ENCODE measurements at regions not wholly inside any gene's neighbourhood (a gene's known extent, or its start where the extent isn't known, plus 50 kb on each side); places are given as distances from the start of the nearest gene placed in this dataset.

DNA sequence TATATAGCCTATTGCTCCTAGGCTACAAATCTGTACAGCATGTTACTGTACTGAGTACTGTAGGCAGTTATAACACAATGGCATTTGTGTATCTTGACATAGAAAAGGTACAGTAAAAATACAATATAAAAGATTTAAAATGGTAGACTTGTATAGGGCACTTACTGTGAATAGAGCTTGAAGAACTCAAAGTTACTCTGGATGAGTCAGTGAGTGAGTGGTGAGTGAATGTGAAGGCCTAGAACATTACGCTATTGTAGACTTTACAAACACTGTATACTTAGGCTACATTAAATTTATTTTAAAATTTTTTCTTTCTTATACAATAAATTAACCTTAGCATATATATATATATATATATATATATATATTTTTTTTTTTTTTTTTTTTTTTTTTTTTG, 140.0 kb upstream of the UBE2E1 start:
- DNase-seq: no peak

- no peak for DNase-seq
Measured at GRCh38 chr3:23666818-23667217, 138.9 kb upstream of the UBE2E1 start.

DNA sequence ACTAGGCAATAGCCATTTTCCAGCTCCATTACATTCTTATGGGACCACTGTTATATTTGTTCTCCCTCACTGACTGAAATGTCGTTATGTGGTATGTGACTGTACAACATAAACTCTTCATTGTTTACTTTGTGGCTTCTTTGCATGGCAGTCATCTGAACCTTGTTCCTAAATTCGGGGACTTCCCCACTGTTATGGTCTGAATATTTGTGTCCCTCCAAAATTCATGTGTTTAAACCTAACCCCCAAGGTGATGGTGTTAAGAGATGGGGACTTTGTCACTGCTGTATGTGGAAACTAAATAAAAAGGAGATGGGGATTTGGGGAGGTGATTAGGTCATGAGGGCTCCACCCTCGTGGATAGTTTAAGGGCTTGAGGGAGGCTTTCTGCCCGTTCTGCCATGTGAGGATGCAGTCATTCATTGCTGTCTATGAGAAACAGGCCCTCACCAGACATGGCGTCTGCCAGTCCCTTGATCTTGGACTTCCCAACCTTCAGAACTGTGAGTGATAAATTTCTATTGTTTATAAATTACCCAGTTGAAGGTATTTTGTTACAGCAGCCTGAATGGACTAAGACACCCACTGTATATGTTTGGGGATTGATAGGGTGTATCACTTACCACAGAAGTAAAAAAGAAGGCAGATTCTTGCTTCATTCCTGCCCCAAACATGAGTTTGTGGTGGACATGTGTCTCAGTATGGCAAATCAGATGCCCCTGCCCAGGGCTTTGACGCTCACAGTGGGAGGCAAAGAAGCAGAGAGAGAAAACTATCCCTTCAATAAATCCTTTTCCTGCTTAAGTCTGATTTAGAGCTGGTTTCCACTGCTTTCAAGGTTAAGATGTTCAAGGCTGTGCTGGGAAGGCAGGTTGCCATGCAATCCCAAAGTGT, 138.0 kb upstream of the UBE2E1 start:
- DNase-seq: no peak

DNA sequence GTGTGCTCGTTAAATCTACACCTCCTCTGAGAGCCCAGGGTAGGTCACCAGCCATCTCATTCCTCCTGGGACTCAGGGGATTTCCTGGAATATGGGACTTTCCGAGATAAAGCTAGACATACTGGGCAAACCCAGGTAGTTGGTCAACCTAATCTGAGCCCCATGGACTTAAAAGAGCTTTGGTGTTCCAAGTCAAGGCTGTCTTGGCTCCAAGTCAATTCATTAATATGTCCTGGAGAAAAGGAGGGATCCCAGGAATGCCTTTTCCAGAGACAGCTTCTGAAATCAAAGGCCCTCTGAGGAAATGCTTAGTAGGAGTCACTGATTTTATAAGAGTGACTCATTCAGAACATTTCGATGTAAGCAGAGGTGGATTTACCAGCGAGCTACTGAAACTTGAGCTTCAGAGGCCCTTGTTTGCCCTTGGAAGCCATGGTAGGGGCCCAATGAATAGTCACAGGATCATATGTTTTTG, 137.3 kb upstream of the UBE2E1 start:
- DNase-seq: no peak

DNA sequence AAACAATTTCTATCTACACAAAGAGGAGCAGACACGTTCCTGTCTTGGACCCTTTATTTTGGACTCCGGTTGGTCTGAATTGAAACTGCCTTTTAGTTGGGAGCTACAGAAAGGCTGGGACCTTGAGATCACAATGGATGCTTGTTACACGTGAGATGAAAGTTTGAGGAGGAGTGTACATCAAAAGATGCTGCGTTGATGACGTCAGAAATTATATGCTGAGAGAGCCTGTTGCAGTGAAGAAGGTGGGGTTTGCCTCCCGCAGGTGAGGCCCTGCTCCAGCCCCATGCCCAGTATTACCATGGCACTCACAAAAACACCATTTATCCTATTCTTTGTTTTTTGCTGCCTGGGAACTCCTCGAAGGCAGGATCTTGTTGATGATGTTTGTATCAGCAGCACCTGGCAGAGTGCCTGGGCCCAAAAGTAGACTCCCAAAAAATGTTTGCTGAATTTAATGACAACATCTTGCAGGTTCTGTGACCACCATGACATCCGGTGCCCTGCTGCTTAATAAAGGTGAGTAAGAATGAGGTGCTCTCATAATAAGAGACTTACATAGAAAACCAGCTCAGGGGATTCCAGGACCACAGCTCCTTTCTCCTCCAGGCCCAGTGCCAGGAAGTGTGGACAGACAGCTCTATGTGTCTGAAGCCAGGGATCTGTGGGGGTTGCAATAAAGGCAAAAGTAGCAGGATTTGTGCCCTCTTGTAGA, 136.1 kb upstream of the UBE2E1 start:
- no peak for DNase-seq

DNA sequence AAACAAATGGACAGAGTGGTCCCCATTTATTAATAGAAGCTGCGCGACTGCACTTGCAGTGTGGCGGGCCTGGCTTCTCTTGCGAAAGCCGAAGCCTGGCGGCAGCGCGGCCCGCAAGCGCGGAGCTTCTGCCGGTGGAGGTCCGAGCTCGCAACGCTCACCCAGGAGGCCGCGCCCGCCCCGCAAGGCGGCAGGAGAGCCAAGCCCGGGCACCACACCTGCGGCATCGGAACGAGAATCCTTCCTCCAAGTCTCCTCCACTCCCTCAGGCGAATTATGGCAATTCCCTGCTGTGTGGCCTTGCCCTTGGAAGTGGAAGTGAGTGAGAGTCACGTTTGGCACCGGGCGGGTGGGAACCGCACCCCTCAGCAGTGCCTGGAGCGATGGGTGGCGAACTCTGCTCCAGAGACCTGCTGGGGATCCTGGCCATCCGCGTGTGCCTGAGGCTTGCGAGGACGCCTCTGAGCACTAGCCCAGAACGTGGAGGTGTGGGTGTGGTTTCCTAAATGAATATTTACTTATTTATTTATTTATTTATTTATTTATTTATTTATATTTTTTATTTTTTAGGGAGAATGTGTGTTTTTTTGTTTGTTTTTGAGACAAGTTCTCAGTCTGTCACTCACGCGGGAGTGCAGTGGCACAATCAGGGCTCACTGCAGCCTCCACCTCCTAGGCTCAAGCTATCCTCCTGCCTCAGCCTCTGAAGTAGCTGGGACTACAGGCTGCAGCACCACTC, 133.7 kb upstream of the UBE2E1 start:
- no peak for DNase-seq

DNA sequence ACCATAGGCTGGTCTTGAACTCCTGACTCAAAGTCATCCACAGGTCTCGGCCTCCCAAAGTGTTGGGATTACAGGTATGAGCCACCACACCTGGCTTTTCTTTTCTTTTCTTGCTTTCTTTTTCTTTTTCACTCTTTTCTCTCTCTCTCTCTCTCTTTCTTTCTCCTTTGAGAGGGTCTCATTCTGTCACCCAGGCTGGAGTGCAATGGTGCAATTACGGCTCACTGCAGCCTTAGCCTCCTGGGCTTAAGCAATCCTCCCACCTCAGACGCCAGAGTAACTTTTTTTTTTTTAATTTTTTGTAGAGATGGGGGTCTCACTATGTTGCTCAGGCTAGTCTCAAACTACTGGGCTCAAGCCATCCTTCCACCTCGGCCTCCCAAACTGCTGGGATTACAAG, 133.1 kb upstream of the UBE2E1 start:
- DNase-seq: no peak

- no peak for DNase-seq
Measured at GRCh38 chr3:23675010-23675409, 130.7 kb upstream of the UBE2E1 start.

GRCh38 chr3:23676093-23676492, 129.7 kb upstream of the UBE2E1 start:
- no peak for DNase-seq

DNA sequence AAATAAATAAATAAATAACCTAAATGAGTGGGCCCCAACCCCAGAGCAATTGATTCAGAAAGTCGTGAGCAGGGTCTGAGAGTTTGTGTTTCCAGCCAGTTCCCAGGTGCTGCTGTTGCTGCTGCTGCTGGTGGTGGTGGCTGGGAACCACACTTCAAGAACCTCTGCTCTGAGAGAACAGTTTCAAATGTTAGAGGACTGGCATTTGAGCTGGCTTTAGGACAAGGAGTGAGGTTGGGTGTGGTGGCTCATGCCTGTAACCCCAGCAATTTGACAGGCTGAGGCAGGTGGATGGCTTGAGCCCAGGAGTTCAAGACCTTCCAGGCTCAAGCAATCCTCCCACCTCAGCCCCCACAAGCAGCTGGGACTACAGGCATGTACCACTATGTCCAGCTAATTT, 123.1 kb upstream of the UBE2E1 start:
- DNase-seq: no peak

DNA sequence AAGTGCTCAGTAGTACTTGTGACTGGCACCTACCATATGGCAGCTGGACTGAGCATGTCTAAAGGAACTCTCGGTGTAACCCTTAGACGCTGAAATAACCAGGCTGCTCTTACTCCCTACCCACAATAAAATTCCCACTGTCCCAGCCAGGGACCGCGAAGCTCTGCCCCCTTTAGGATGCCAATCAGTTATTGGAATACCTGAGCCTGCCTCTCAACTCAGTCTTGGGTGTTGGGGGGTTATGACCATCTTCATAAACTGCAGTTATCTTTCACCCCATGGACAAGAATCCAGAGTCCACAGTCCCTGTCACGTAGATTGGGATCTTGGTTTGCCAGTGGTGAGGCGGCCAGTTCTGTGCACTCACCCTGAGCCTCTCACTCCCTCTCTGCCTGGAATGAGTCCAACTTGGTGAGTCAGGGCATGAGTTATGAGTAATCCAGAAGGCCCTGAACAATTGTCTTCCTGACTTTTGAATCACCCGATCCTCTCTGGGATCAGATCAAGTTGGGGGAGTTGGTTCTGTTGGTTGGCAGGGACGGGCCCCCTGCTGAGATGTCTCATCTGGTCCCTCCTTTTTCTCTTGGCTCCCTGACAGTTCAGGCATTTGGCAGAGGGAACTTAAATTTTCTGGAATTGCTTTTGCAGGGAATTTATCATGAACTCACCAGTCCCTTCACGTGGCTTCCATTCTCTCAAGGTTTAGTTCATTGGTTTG, 120.1 kb upstream of the UBE2E1 start:
- peak; percentile 14 for DNase-seq

GRCh38 chr3:23686519-23686918, 119.2 kb upstream of the UBE2E1 start:
- DNase-seq: no peak

GRCh38 chr3:23691357-23691895, 114.3 kb upstream of the UBE2E1 start:
- DNase-seq: no peak

DNA sequence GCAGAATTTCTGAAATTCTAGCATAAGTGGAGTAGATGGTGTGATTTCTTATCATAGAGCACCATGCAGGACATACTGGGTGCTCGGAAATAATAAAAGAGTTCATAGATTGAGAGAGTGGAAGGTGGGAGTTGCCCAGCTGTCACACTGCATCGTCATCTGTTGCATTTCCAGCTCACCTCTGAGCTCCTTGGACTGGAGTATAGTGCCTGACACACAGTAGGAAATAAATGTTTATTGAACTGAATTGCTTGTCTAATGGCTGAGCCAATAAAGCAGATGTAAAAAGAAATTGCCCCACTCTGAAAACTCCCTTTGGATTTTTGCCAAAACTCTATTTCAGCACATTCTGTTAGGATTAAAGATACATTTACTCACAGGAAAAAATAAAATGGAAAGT, 108.9 kb upstream of the UBE2E1 start:
- DNase-seq: no peak

- DNase-seq: no peak
Measured at GRCh38 chr3:23697416-23697815, 108.3 kb upstream of the UBE2E1 start.

- no peak for DNase-seq
Measured at GRCh38 chr3:23698652-23699313, 107.0 kb upstream of the UBE2E1 start.

DNA sequence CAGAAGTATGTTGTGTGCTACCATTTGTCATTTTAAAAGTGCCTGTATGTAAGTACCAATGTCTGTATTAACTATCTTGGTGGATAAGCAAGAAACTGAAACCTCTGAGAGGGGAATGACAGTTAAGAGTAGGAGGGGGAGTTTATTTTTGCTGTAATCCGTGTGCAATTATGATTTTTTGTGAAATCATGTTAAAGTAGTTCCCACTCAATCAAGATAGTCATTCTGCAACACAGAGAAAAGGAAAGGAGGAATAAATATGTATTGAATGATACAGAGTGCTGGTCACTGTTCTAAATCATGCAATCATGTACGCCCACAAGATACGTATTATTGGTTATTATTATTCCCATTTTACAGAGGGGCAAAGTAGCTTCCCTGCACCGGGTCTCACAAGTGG, 105.1 kb upstream of the UBE2E1 start:
- DNase-seq: no peak

GRCh38 chr3:23701716-23702597, 103.8 kb upstream of the UBE2E1 start:
- DNase-seq: no peak

DNA sequence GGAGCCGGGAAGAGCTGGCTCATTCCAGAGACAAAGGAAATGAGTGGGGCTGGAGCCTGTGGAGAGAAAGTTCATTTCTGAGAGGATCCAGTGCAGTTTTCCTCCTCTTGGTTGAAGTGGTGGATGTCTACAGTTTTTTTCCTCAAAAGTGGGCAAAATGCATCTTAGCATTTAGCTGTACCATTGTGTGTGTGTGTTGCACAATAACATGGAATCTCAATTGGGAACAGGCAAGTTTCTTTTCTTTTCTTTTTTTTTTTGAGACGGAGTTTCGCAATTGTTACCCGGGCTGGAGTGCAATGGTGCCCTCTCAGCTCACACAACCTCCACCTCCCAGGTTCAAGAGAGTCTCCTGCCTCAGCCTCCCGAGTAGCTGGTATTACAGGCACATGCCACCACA, 101.5 kb upstream of the UBE2E1 start:
- DNase-seq: no peak

GRCh38 chr3:23706111-23706510, 99.6 kb upstream of the UBE2E1 start:
- DNase-seq: no peak

DNA sequence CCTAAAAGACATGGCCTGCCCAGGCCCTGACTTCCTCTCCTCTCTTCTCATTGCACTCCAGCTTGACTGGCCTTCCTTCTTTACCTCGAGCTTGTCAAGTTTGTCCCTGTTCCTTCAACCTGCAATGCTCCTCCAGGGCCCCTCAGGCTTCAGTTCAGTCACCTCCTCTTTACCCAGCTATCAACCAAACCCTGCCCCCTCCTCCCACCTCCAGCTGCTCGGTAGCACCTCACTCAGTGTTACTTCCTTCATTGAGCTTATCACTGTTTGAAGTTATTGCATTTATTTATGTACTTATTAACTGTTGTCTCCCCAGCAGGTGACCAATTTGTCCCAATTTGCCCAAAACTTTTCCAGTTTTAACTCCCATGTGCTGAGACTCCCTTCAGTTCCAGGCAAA, 95.8 kb upstream of the UBE2E1 start:
- no peak for DNase-seq
